ENCODE measurements at regions not wholly inside any gene's neighbourhood (a gene's known extent, or its start where the extent isn't known, plus 50 kb on each side); places are given as distances from the start of the nearest gene placed in this dataset.

DNA sequence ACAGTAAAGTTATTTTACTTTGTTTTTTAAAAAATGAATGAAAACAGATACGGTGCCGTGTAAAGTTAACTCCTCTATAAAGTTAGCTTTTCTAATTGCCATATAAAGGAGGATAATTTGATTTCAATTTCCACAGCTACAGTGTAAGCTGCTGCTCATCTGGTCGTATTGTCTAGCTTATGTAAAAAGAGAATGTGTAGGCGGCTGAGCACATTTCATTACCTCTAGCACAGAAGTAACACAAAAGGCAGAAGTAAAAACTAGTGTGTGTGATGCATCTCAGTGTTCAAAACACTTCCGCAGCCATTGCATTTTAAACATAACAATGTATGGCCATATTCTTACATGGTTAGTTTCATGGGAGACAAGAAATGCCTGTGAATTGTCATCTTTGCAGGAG is 105.0 kb upstream of the P2RY1 start:
- WGBS, 2 donors: 81 to 85% methylated on average over 5 of the region's 5 CpGs

DNA sequence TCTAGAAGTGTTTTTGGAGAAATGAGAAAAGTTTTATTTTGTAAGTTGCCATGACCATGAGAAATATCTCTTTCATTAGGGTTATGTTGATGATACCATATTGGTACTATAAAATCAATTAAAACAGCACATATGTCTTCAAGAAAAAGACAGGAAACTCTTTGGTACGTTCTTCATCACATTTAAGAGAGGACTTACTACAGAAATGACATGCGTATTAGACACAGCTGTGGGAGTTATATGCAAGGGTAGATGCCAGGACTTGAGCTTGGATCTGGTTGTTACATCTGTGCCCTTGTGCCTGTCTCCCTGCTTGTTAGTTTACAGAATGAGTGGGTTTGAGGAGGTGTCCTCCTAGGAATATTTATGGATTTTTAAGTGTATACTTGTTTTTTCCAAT is 103.4 kb upstream of the P2RY1 start:
- Histone ChIP-seq H3K36me3 (ENCODE audit: low read depth, missing control alignments) (no peaks in the 10 kb centered on the region), H3K27me3 (no peaks in the 10 kb centered on the region), H3K27ac (no peak overlapping the region), H3K4me3 (no peak overlapping the region), H3K9me3 (no peaks in the 10 kb centered on the region), H3K4me1 (no peaks in the 10 kb centered on the region)
- intact Hi-C loops (cut with DNase I; ENCODE audit: low total_unique reads): no loop called here
- no peak for DNase-seq
- whole genome bisulfite sequencing, 2 donors: 87 to 96% methylated on average over 2 of the region's 2 CpGs
- TF ChIP-seq POLR2A (IDR thresholded peaks at IDR 0.05): no peak
- TF ChIP-seq CTCF (IDR thresholded peaks at IDR 0.05): no peak

More for the DNA sequence above, 105.0 kb upstream of the P2RY1 start:
- Histone ChIP-seq H3K4me1 (no peaks in the 10 kb centered on the region), H3K36me3 (ENCODE audit: low read depth, missing control alignments) (no peaks in the 10 kb centered on the region), H3K4me3 (no peak overlapping the region), H3K9me3 (no peaks in the 10 kb centered on the region), H3K27ac (no peak overlapping the region), H3K27me3 (no peaks in the 10 kb centered on the region)
- intact Hi-C loops (cut with DNase I; ENCODE audit: low total_unique reads): no loop called here
- no peak for DNase-seq
- no peak for TF ChIP-seq CTCF (IDR thresholded peaks at IDR 0.05)
- no peak for TF ChIP-seq POLR2A (IDR thresholded peaks at IDR 0.05)

- intact Hi-C loops (cut with DNase I; ENCODE audit: low total_unique reads): no loop called here
- 94 to 100% methylated on average over 2 of the region's 2 CpGs for WGBS, 2 donors
- no peak for DNase-seq
Measured at GRCh38 chr3:152733584-152734119, 101.3 kb upstream of the P2RY1 start.

DNA sequence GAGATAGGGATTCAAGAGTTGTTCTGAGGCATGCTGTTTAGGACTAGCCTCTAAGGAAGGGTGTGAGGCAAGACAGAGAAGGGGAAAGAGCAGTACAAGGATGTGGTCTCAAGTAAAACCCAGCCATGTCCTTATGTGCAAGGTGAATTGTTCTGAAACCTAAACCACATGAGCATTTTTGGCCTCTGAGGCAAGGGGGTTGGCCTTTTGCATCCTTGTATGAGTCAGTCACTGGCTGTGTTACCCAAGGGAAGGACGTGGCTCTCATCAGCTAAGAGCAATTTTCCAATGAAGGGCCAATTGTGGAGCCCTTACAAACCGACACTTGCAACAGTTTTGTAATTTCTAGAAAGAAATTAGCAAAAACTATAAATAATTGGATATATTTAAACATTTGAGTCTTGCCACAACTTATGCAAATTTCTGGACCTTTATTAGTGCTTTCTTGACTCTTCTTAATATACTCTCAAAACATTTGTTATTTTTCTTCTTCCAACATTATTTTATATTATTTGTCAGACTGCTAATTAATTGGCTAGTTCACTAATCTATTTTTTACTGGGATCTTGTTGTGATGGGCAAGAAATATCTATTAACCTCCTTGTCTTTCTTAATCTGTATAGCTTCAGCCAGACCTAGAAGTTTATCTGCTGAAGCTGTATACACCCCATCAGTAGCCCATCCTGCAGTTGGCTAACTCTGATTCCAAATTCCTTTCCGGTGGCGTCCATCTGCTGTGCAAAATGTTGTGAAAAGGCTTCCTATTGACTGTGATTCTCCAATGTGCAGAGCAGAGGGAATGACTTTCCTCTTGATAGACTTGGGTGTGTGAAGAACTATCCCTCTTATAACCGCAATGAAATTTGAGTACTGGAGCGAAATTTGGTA is 97.7 kb upstream of the P2RY1 start:
- H3K9me3 ChIP-seq: no peaks in the 10 kb centered on the region
- H3K4me3 ChIP-seq: no peak overlapping the region
- intact Hi-C loops (cut with DNase I; ENCODE audit: low total_unique reads): no loop called here
- DNase-seq: no peak
- no peak overlapping the region for H3K27ac ChIP-seq
- H3K4me1 ChIP-seq: no peaks in the 10 kb centered on the region
- H3K27me3 ChIP-seq: no peaks in the 10 kb centered on the region
- TF ChIP-seq POLR2A (IDR thresholded peaks at IDR 0.05): no peak
- TF ChIP-seq CTCF (IDR thresholded peaks at IDR 0.05): no peak
- no peaks in the 10 kb centered on the region for H3K36me3 ChIP-seq (ENCODE audit: low read depth, missing control alignments)
- WGBS, 2 donors: 71 to 81% methylated on average over 6 of the region's 6 CpGs

More at GRCh38 chr3:152733584-152734119, 101.3 kb upstream of the P2RY1 start:
- Histone ChIP-seq H3K36me3 (ENCODE audit: low read depth, missing control alignments) (no peaks in the 10 kb centered on the region), H3K4me3 (no peak overlapping the region), H3K27me3 (no peaks in the 10 kb centered on the region), H3K27ac (no peak overlapping the region), H3K4me1 (no peaks in the 10 kb centered on the region), H3K9me3 (no peaks in the 10 kb centered on the region)
- TF ChIP-seq POLR2A (IDR thresholded peaks at IDR 0.05) (no peak), CTCF (IDR thresholded peaks at IDR 0.05) (no peak)

Measured in testis (tissue), 2 donors.